VCaP (cell line): ENCODE measurements at regions not wholly inside any gene's neighbourhood (a gene's known extent, or its start where the extent isn't known, plus 50 kb on each side); places are given as distances from the start of the nearest gene placed in this dataset.
"Not testable (repeated sequence)": the region's sequence is repeated elsewhere in the genome, so short reads cannot be mapped to it uniquely, and the experiment has no call there.

Experiments
- H3K27ac ChIP-seq: fragments of 450-650 bp; 2 replicates; pipeline ENCODE4 v1.5.1; 2017
- TF ChIP-seq, protein P1 (sequence below): fragments of 450-650 bp; conservative IDR thresholded peaks from 2 replicates; pipeline ENCODE4 v1.5.1; 2017; ENCODE audit warnings: mild to moderate bottlenecking, moderate library complexity

DNA sequence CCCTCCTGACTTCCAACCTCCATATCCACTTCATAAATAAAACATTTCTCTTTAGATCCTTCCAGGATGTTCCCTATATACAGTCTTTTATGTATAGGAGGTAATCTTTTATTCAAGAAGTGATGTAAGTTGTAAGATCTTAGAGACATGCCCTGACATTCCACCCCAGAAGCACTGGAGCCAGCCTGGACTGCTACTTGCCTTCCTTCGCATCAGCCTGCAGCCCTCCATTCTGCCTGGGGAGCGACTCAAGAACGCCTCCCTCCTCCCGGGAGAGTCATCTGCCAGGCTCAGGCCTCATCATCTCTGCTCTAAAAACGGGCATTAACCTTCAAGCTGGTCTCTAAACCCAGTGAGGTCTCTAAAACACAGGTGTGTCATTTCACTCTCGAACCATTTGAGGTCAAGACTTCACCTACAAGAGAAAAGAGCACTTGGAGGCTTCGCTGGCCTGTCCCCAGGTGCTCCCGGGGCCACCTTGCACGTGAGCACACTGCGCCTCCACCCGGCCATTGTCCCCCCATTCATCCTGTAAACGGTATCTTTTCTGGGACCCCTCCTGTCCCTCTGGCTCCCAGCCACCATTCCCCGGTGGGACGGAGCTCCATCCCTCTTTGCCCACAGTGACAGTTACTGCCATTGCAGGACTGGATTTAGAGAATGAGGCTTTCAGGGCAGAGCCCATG, 107.5 kb upstream of the PDE10A start:
- H3K27ac ChIP-seq: no peak overlapping the region
- TF ChIP-seq, protein P1, sequence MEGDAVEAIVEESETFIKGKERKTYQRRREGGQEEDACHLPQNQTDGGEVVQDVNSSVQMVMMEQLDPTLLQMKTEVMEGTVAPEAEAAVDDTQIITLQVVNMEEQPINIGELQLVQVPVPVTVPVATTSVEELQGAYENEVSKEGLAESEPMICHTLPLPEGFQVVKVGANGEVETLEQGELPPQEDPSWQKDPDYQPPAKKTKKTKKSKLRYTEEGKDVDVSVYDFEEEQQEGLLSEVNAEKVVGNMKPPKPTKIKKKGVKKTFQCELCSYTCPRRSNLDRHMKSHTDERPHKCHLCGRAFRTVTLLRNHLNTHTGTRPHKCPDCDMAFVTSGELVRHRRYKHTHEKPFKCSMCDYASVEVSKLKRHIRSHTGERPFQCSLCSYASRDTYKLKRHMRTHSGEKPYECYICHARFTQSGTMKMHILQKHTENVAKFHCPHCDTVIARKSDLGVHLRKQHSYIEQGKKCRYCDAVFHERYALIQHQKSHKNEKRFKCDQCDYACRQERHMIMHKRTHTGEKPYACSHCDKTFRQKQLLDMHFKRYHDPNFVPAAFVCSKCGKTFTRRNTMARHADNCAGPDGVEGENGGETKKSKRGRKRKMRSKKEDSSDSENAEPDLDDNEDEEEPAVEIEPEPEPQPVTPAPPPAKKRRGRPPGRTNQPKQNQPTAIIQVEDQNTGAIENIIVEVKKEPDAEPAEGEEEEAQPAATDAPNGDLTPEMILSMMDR: no peak

DNA sequence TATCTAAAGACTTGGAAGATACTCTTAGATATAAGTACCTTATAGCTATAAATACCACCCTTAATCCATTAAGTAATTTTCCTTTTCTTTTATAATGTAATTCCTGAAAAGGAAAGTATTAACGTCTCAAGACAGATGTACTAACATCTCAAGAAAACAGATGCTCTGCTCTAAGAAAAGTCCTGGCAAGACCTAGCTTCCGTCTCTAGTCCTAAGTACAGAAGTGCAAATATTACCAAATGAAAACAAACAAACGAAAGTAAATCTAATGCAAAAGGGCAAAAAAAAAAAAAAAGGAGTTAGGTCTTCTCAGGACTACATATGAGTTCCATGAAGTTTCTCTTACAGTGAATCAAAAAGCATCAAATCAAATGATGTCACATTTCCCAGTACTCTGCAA, 106.8 kb upstream of the PDE10A start:
- TF ChIP-seq, protein P1: no peak
- no peak overlapping the region for H3K27ac ChIP-seq

DNA sequence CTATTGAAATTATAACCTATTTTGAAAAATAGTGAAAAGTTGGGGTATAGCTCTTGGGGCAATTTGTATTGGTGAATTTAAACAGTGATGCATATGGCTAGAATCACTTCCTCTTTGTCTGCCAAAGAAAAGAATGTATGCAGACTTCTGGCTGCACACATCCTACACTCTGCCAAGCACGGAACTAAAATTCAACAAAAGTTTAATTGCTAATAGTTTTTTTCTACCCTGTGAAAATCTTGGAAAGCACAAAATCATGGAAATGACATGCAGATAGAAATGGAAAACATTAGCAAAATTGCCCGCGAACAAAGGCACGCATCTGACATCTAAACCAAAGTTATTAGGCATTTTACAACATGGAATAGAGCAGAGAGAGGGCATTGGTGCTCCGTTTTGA, 106.4 kb upstream of the PDE10A start:
- no peak overlapping the region for H3K27ac ChIP-seq
- TF ChIP-seq, protein P1: no peak

DNA sequence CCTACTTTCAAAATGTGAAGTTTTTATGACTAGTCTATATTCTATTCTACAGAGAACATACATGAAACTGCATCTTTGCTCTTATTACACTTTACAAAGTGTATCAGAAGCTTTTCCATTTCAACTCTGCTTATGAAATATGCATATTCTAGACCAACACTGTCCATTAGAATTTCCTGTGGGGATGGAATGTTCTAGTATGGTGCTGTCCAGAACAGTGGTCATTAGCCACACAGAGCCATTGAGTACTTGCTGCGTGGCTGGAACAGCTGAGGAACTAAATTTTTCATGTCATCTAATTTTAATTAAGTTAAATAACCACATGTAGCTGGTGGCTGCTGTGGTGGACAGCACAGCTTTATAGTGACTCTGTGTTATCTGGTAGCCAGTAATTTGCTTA, 105.9 kb upstream of the PDE10A start:
- H3K27ac ChIP-seq: no peak overlapping the region
- TF ChIP-seq, protein P1: no peak

DNA sequence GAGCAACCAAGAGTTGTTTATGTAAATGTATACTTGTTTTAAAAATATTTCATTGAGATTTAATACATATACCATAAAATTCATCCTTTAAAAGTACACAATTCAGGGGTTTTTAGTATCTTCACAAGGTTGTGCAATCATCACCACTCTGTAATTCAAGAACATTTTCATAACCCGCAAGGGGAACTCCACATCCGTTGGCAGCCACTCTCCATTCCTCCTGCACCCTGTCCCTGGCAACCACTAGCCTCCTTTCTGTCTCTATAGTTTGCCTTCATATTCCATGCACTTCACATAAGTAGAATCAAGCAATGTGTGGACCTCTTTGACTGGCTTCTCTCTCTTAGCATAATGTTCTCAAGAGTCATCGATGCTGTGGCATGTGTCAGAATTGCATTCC, 104.2 kb upstream of the PDE10A start:
- H3K27ac ChIP-seq: no peak overlapping the region
- TF ChIP-seq, protein P1: no peak

DNA sequence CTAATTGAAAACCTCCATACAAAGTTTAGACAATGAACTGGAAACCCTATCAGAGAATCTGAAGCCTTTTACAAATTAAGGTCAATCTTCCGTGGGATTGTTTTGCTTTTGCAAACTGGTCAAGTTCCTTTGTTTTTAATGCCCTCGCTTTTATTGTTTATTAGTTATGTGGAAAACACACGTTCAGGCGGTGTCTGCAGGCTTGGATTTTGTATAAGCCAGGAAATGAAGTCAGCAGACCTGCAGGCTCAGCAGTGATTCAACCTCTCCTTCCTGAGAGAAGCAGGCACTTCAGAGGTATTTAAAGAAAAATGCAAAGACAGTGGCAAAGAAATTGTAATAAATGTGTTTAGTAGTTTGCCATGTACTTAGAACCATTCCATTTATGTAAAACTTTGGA, 103.4 kb upstream of the PDE10A start:
- no peak overlapping the region for H3K27ac ChIP-seq
- TF ChIP-seq, protein P1: no peak

DNA sequence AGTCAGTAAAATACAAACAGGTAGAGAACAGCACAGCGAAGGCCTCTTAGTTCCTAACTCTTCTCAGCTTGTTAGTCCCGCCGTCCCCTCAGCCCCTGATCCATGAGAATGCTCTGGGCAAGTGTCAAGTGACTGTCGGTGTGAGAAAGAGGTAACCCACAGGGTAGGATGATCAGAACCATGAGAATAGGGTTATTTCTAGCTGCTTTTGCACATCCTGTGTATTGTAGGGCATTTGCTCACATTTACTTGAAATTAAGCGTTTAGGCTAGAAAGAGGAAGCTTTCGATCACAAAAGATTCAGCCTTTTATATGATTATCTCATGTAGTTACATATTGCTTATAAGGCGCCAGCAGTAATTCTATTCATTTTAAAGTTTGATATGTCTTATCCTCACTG, 103.0 kb upstream of the PDE10A start:
- TF ChIP-seq, protein P1: no peak
- no peak overlapping the region for H3K27ac ChIP-seq

DNA sequence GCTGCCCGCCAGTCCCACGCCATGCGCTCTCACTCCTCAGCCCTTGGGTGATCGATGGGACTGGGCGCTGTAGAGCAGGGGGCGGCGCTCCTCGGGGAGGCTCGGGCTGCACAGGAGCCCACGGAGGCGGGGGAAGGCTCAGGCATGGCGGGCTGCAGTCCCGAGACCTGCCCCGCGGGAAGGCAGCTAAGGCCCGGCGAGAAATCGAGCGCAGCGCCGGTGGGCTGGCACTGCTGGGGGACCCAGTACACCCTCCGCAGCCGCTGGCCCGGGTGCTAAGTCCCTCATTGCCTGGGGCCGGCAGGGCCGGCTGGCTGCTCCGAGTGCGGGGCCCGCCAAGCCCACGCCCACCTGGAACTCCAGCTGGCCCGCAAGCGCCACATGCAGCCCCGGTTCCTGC, 102.2 kb upstream of the PDE10A start:
- not testable (repeated sequence) for H3K27ac ChIP-seq
